Activated CD8-positive, alpha-beta T cell treated with anti-CD3 and anti-CD28 coated beads, Interleukin-2, amount 10 ng/mL, durations not matched to agents 7 days and 5 days (primary cell): ENCODE measurements at regions not wholly inside any gene's neighbourhood (a gene's known extent, or its start where the extent isn't known, plus 50 kb on each side); places are given as distances from the start of the nearest gene placed in this dataset.

Source experiments
- ATAC-seq: fragments of 150-1000 bp; cut with Tn5 transposase; one replicate; pipeline ENCODE4 v1.10.0; 2021; ENCODE audit warnings: moderate library complexity
- CTCF ChIA-PET: fragments of 350-600 bp; sonication (Branson Sonifier 250); formaldehyde crosslinking; loops from one replicate; lab custom pipeline; 2021; ENCODE audit warnings: antibody characterized with exemption; lab: Charles Lee
- POLR2A ChIA-PET: fragments of 350-600 bp; sonication (Branson Sonifier 250); formaldehyde crosslinking; loops from one replicate; lab custom pipeline; 2021; ENCODE audit warnings: antibody characterized with exemption; lab: Charles Lee
- DNase-seq: peaks from one replicate; pipeline ENCODE4 v3.0.0-alpha.2; 2020
- H3K27ac Mint-ChIP-seq: one replicate; pipeline ENCODE4 v1.8.0; 2021; ENCODE audit warnings: mild to moderate bottlenecking, mixed read lengths
- H3K27me3 Mint-ChIP-seq: one replicate; pipeline ENCODE4 v1.8.0; 2021; ENCODE audit warnings: low read depth, mixed read lengths
- H3K36me3 Mint-ChIP-seq: one replicate; pipeline ENCODE4 v1.8.0; 2021; ENCODE audit warnings: low read depth, mixed read lengths
- H3K4me1 Mint-ChIP-seq: one replicate; pipeline ENCODE4 v1.8.0; 2021; ENCODE audit warnings: low read depth, mixed read lengths
- H3K4me3 Mint-ChIP-seq: one replicate; pipeline ENCODE4 v1.8.0; 2021; ENCODE audit warnings: mild to moderate bottlenecking, mixed read lengths
- H3K9me3 Mint-ChIP-seq: one replicate; pipeline ENCODE4 v1.8.0; 2022; ENCODE audit warnings: mixed read lengths; ENCODE audit not compliant: insufficient read depth

DNA sequence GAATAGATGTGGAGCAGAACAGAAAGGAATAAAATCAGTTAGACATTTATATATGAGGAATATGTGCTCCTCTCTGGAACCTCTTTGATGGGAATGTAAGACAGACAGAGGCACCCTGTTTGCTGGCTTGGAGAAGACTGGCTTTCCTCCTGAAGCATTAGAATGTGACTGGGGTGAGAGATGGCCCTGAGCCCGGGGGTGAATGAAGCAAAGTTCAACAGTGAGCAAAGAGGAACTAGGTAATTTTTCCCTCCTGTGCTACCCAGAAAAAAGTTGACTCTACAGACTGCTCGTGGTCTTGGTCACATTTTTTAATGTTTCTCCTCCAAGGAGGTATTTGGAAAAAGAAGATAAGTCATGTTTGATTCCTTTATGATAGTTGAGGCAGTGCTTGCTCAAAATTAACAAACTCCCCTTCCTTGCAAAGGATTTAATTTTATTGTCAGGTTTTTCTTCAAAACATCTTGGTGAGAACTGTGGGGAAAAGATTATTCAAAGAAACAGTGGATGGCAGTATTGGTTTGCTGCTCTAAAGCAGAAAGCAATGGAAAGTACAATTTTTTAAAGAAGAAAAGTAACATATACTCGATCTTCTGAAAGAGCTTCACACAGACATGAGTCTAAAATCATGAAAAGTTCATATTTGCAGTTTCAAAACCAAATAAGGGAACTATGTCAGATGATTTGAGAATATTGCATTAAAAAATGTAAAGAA lies 370.4 kb upstream of the CDIN1 start:
- Mint-ChIP-seq H3K27me3 (no peaks in the 10 kb centered on the region), H3K36me3 (no peaks in the 10 kb centered on the region), H3K4me3 (no peak overlapping the region), H3K27ac (no peak overlapping the region), H3K9me3 (no peaks in the 10 kb centered on the region), H3K4me1 (no peaks in the 10 kb centered on the region)
- no peak for ATAC-seq
- ChIA-PET POLR2A (no interaction called here), CTCF (no interaction called here)
- DNase-seq = no peak

- DNase-seq = no peak
- Mint-ChIP-seq H3K4me1 (no peaks in the 10 kb centered on the region), H3K9me3 (no peaks in the 10 kb centered on the region), H3K4me3 (no peak overlapping the region), H3K27me3 (no peaks in the 10 kb centered on the region), H3K27ac (no peak overlapping the region), H3K36me3 (no peaks in the 10 kb centered on the region)
- ChIA-PET POLR2A (no interaction called here), CTCF (no interaction called here)
- ATAC-seq = no peak
Observed at GRCh38 chr15:36210426-36210825, 369.0 kb upstream of the CDIN1 start.

GRCh38 chr15:36218322-36218721 lies 361.1 kb upstream of the CDIN1 start:
- DNase-seq (no peak), ATAC-seq (no peak)
- POLR2A ChIA-PET = no interaction called here
- Mint-ChIP-seq H3K9me3 (no peaks in the 10 kb centered on the region), H3K36me3 (no peaks in the 10 kb centered on the region), H3K27ac (no peak overlapping the region), H3K4me3 (no peak overlapping the region), H3K4me1 (no peaks in the 10 kb centered on the region), H3K27me3 (no peaks in the 10 kb centered on the region)
- CTCF ChIA-PET = no interaction called here

DNA sequence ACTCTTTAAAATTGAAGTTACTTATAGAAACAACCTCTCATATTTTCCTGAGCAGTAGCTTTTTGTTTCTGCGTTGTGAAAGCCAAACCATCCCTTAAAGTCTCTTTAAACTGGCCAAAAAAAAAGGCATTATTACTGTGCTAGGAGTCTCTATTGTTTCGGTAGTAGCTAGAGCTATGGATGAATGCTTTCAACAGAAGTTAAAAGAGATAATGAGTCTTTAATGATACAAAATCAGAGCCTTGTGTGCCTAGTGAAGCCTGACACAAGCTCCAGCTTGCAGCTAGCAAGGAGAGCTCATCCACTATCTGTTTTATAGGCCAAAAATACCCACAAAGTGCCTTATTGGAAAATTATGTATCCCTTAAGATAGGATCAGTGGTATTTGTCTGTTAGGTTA lies 360.4 kb upstream of the CDIN1 start:
- DNase-seq (no peak), ATAC-seq (no peak)
- Mint-ChIP-seq H3K27ac (no peak overlapping the region), H3K9me3 (peaks cover 4% of the 10 kb centered on the region), H3K27me3 (no peaks in the 10 kb centered on the region), H3K4me1 (no peaks in the 10 kb centered on the region), H3K36me3 (no peaks in the 10 kb centered on the region), H3K4me3 (no peak overlapping the region)
- ChIA-PET POLR2A (no interaction called here), CTCF (no interaction called here)

DNA sequence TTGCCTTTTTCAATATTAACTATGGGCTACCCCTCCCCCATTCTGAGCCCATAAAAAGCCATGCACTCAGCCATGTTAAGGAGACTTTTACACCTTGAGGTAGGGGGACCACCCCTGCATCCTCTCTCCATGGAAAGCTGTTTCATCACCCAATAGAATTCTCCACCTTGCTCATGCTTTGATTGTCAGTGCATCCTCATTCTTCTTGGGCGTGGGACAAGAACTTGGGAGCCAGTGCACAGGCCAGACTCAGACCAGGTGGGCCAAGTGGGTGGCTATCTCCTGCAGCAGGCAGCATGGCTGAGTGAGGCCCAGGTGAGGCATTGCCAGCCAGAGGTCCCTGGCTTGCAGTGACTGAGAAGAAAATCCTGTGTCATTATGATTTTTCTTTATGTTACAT lies 357.4 kb upstream of the CDIN1 start:
- no peak overlapping the region for H3K4me3 Mint-ChIP-seq
- H3K4me1 Mint-ChIP-seq = no peaks in the 10 kb centered on the region
- H3K36me3 Mint-ChIP-seq = no peaks in the 10 kb centered on the region
- ChIA-PET CTCF (no interaction called here), POLR2A (no interaction called here)
- H3K9me3 Mint-ChIP-seq = peaks cover 4% of the 10 kb centered on the region
- H3K27me3 Mint-ChIP-seq = no peaks in the 10 kb centered on the region
- no peak for DNase-seq
- ATAC-seq = no peak
- H3K27ac Mint-ChIP-seq = no peak overlapping the region

- H3K4me1 Mint-ChIP-seq = no peaks in the 10 kb centered on the region
- peaks cover 8% of the 10 kb centered on the region for H3K9me3 Mint-ChIP-seq
- ATAC-seq (no peak), DNase-seq (no peak)
- CTCF ChIA-PET = no interaction called here
- POLR2A ChIA-PET = no interaction called here
- H3K27ac Mint-ChIP-seq = no peak overlapping the region
- H3K27me3 Mint-ChIP-seq = no peaks in the 10 kb centered on the region
- no peak overlapping the region for H3K4me3 Mint-ChIP-seq
- no peaks in the 10 kb centered on the region for H3K36me3 Mint-ChIP-seq
Observed at GRCh38 chr15:36230776-36231175, 348.6 kb upstream of the CDIN1 start.

DNA sequence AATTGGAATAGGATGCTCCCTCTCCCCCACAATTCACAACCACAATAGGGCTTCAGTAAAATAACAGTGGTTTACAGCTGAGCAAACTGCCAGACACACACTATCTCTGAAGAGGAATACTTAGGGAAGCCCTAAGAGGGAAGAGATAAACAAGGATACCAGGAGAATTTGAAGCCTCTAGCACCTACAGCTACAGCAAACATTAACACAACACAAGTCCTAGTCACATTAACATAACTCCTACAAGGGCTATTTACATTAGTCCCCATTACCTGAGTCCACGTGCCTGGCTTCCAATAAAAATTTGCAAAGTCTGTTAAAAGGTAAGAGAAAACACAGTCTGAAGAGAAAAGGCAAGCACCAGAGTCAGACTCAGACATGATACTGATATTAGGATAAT lies 346.9 kb upstream of the CDIN1 start:
- CTCF ChIA-PET = no interaction called here

GRCh38 chr15:36234743-36235142 lies 344.7 kb upstream of the CDIN1 start:
- Mint-ChIP-seq H3K36me3 (no peaks in the 10 kb centered on the region), H3K27ac (no peak overlapping the region), H3K9me3 (peaks cover 11% of the 10 kb centered on the region), H3K27me3 (no peaks in the 10 kb centered on the region), H3K4me1 (no peaks in the 10 kb centered on the region), H3K4me3 (no peak overlapping the region)
- ChIA-PET CTCF (no interaction called here), POLR2A (no interaction called here)
- ATAC-seq (no peak), DNase-seq (no peak)

More for the DNA sequence above, 346.9 kb upstream of the CDIN1 start:
- no peak overlapping the region for H3K27ac Mint-ChIP-seq
- DNase-seq (no peak), ATAC-seq (no peak)
- no peak overlapping the region for H3K4me3 Mint-ChIP-seq
- no peaks in the 10 kb centered on the region for H3K4me1 Mint-ChIP-seq
- H3K27me3 Mint-ChIP-seq = no peaks in the 10 kb centered on the region
- H3K36me3 Mint-ChIP-seq = no peaks in the 10 kb centered on the region
- peaks cover 8% of the 10 kb centered on the region for H3K9me3 Mint-ChIP-seq
- POLR2A ChIA-PET = no interaction called here

DNA sequence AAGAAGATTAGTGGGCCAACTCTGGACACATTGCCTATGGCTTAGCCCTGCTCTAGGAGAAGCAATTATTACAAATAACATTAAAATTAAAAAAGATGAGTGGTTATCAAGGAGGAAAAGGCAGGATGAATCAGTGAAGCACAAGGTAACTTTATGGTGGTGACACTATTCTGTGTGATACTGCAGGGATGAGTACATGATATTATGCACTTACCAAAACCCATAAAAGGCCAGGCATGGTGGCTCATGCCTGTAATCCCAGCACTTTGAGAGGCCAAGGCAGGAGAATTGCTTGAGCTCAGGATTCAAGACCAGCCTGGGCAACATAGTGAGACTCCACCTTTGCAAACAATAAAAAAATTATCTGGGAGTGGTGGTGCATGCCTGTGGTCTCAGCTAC lies 344.3 kb upstream of the CDIN1 start:
- DNase-seq (no peak), ATAC-seq (no peak)
- peaks cover 11% of the 10 kb centered on the region for H3K9me3 Mint-ChIP-seq
- no peaks in the 10 kb centered on the region for H3K27me3 Mint-ChIP-seq
- ChIA-PET CTCF (no interaction called here), POLR2A (no interaction called here)
- H3K27ac Mint-ChIP-seq = no peak overlapping the region
- no peak overlapping the region for H3K4me3 Mint-ChIP-seq
- no peaks in the 10 kb centered on the region for H3K36me3 Mint-ChIP-seq
- no peaks in the 10 kb centered on the region for H3K4me1 Mint-ChIP-seq

DNA sequence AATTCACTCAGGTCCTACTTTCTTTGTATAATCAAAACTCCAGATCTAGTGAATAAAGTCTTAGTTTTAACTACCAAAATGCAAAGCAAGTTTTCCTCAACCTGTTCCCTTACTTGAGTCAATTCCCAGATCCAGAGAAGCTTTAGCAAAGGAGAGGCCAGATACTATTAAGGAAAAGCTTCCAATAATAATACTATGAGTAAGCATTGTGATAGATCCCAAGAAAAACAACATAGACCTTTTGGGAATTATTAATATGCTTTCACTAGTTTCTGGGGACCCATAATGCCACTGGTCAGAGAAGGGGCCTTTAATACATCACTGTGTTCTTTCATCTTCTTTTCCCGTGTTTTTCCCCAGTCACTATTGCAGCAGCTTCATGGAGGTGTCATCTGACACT lies 339.9 kb upstream of the CDIN1 start:
- DNase-seq (no peak), ATAC-seq (no peak)
- Mint-ChIP-seq H3K27ac (no peak overlapping the region), H3K4me3 (no peak overlapping the region), H3K36me3 (no peaks in the 10 kb centered on the region), H3K4me1 (no peaks in the 10 kb centered on the region), H3K9me3 (peaks cover 5% of the 10 kb centered on the region), H3K27me3 (no peaks in the 10 kb centered on the region)
- ChIA-PET CTCF (no interaction called here), POLR2A (no interaction called here)

DNA sequence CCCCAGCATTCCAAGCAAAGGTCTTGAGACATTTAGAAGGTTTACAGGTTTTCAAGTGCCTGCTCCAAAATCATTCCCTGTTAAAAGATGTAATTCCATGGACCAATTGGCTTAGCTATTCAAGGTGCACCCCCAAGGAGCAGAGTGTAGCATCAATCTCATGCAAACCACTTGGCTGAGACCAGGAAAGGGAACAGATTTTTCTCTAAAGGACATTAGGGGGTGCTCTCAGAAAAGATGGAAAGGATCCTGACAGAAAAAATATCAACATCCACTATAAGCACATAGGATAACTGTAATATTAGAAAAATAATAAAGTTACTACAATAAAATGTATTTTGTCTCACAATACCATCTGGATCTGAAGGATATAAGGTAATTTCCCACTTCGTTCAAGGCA lies 328.0 kb upstream of the CDIN1 start:
- Mint-ChIP-seq H3K4me1 (no peaks in the 10 kb centered on the region), H3K27me3 (no peaks in the 10 kb centered on the region), H3K9me3 (no peaks in the 10 kb centered on the region), H3K27ac (no peak overlapping the region), H3K4me3 (no peak overlapping the region), H3K36me3 (no peaks in the 10 kb centered on the region)
- ATAC-seq (no peak), DNase-seq (no peak)
- POLR2A ChIA-PET = no interaction called here
- CTCF ChIA-PET = no interaction called here

GRCh38 chr15:36252146-36252711 lies 327.2 kb upstream of the CDIN1 start:
- no peaks in the 10 kb centered on the region for H3K36me3 Mint-ChIP-seq
- no peaks in the 10 kb centered on the region for H3K9me3 Mint-ChIP-seq
- no peak for ATAC-seq
- no peak overlapping the region for H3K4me3 Mint-ChIP-seq
- H3K27ac Mint-ChIP-seq = no peak overlapping the region
- H3K27me3 Mint-ChIP-seq = no peaks in the 10 kb centered on the region
- ChIA-PET POLR2A (no interaction called here), CTCF (no interaction called here)
- DNase-seq = no peak
- no peaks in the 10 kb centered on the region for H3K4me1 Mint-ChIP-seq

- Mint-ChIP-seq H3K4me1 (no peaks in the 10 kb centered on the region), H3K27me3 (no peaks in the 10 kb centered on the region), H3K9me3 (peaks cover 3% of the 10 kb centered on the region), H3K36me3 (no peaks in the 10 kb centered on the region), H3K27ac (no peak overlapping the region), H3K4me3 (no peak overlapping the region)
- DNase-seq (no peak), ATAC-seq (no peak)
- ChIA-PET POLR2A (interaction anchor here (0.7 kb wide), 1 partner anchor 1166 kb away, joined by 3 read pairs; no protein-coding TSS in a partner anchor), CTCF (no interaction called here)
Observed at GRCh38 chr15:36254426-36254825, 325.0 kb upstream of the CDIN1 start.
